HepG2 (cell line): ENCODE measurements at regions not wholly inside any gene's neighbourhood (a gene's known extent, or its start where the extent isn't known, plus 50 kb on each side); places are given as distances from the start of the nearest gene placed in this dataset.

Experiments
- ATAC-seq: fragments of 200-7000 bp; cut with Tn5 transposase; 3 replicates; pipeline ENCODE4 v1.9.1; 2020; ENCODE audit warnings: mild to moderate bottlenecking, moderate library complexity
- BruUV-seq: library from RNA; stranded (reverse); fragments of 400-500 nt; replicated peaks from 2 replicates; lab custom pipeline; 2021; lab: Mats Ljungman, UMichigan
- CTCF ChIA-PET: fragments of 300-600 bp; formaldehyde crosslinking; extraction: SDS; loops from one replicate; lab custom pipeline; 2021; ENCODE audit warnings: low total read pairs, inconsistent platforms, low intra/inter-chr PET ratio; lab: Yijun Ruan, JAX
- POLR2A ChIA-PET: fragments of 350-600 bp; sonication (Branson Sonifier 250); formaldehyde crosslinking; loops from one replicate; lab custom pipeline; 2020; ENCODE audit warnings: antibody characterized with exemption, inconsistent platforms; lab: Yijun Ruan, JAX
- DNase-seq: peaks from one replicate; pipeline ENCODE4 v3.0.0-alpha.2; 2015; ENCODE audit warnings: low spot score
- FAIRE-seq: peaks from 3 replicates; lab custom pipeline; 2011; peaks lifted over from hg19 to GRCh38; lab: Jason Lieb, UNC
- H2AFZ ChIP-seq: one replicate; pipeline ENCODE4 v1.6.1; 2011; ENCODE audit warnings: low read length, inconsistent platforms
- H3K27ac ChIP-seq: fragments of 300-600 bp; 3 replicates; pipeline ENCODE4 v1.8.0; 2011; ENCODE audit warnings: mixed run types, mild to moderate bottlenecking, mixed read lengths, low read length, inconsistent platforms; ENCODE audit not compliant: insufficient read depth; ENCODE audit errors: extremely low read length
- H3K27me3 ChIP-seq, 2 experiments: fragments of 200-600 bp in 1 of 2; 2 replicates in 1 of 2; 3 replicates in 1 of 2; pipeline versions ENCODE4 v1.6.0 to v1.8.0; 2011; ENCODE audit warnings: low read length in 2 of 2, mild to moderate bottlenecking in 2 of 2, moderate library complexity in 2 of 2, inconsistent platforms in 1 of 2; ENCODE audit not compliant: insufficient read depth in 2 of 2, control insufficient read depth in 1 of 2
- H3K36me3 ChIP-seq, 2 experiments: fragments of 200-600 bp in 1 of 2; replicated peaks in 1 of 2; 2 replicates in 1 of 2; 3 replicates in 1 of 2; pipeline versions ENCODE4 v1.5.1 to v1.8.0; 2011; ENCODE audit warnings: low read length in 2 of 2, inconsistent platforms in 1 of 2; ENCODE audit not compliant: insufficient read depth in 2 of 2, control insufficient read depth in 1 of 2
- H3K4me1 ChIP-seq: 2 replicates; pipeline ENCODE4 v1.5.1; 2012; ENCODE audit warnings: low read length, inconsistent platforms; ENCODE audit not compliant: insufficient read depth
- H3K4me2 ChIP-seq: 2 replicates; pipeline ENCODE4 v1.6.0; 2011; ENCODE audit warnings: low read depth, low read length, inconsistent platforms
- H3K4me3 ChIP-seq, 3 experiments: fragments of 200-600 bp in 1 of 3; sonication (generic), shearing (Covaris generic) in 1 of 3; replicated peaks in 1 of 3; 2 replicates each; pipeline ENCODE4 v1.5.1; 2011 to 2016; ENCODE audit warnings: low read length in 3 of 3, inconsistent platforms in 2 of 3, low read depth in 2 of 3, mild to moderate bottlenecking in 2 of 3, control low read depth in 1 of 3, mixed read lengths in 1 of 3; ENCODE audit not compliant: insufficient read depth in 1 of 3
- H3K79me2 ChIP-seq: one replicate; pipeline ENCODE4 v1.6.1; 2011; ENCODE audit warnings: low read length, inconsistent platforms; ENCODE audit not compliant: insufficient read depth
- H3K9ac ChIP-seq: 2 replicates; pipeline ENCODE4 v1.6.0; 2011; ENCODE audit warnings: mild to moderate bottlenecking, low read depth, low read length, inconsistent platforms; ENCODE audit not compliant: insufficient read depth
- H3K9me3 ChIP-seq: 2 replicates; pipeline ENCODE4 v1.5.1; 2012; ENCODE audit warnings: mild to moderate bottlenecking, low read length
- H4K20me1 ChIP-seq: 2 replicates; pipeline ENCODE4 v1.6.0; 2011; ENCODE audit warnings: inconsistent platforms, mild to moderate bottlenecking, low read length, moderate library complexity; ENCODE audit not compliant: insufficient read depth
- DR1 ChIP-seq: sonication (generic); formaldehyde crosslinking; IDR thresholded peaks from 2 replicates; pipeline ENCODE4 v1.8.0; 2021; ENCODE audit warnings: mild to moderate bottlenecking, missing genetic modification reagents, inconsistent platforms
- IKZF4 ChIP-seq: sonication (generic); formaldehyde crosslinking; IDR thresholded peaks from 2 replicates; pipeline ENCODE4 v1.5.1; 2020; ENCODE audit warnings: borderline replicate concordance, mild to moderate bottlenecking, low read depth, missing genetic modification reagents; ENCODE audit errors: not compliant biosample characterization
- MAF1 ChIP-seq: sonication (generic); formaldehyde crosslinking; IDR thresholded peaks from 2 replicates; pipeline ENCODE4 v1.5.0; 2020; ENCODE audit warnings: missing genetic modification reagents, borderline replicate concordance
- MBD4 ChIP-seq: IDR thresholded peaks from 2 replicates; pipeline ENCODE4 v1.6.1; 2012; ENCODE audit warnings: low read length, inconsistent platforms, borderline replicate concordance
- NFYC ChIP-seq: IDR thresholded peaks from 2 replicates; pipeline ENCODE4 v1.6.1; 2016; ENCODE audit warnings: missing genetic modification reagents, missing compliant biosample characterization
- SKI ChIP-seq: fragments of 450-650 bp; IDR thresholded peaks from one replicate; pipeline ENCODE4 v1.6.1; 2018; ENCODE audit warnings: mild to moderate bottlenecking; ENCODE audit not compliant: partially characterized antibody
- SP2 ChIP-seq: sonication (generic); formaldehyde crosslinking; IDR thresholded peaks from 2 replicates; pipeline ENCODE4 v1.5.1; 2020; ENCODE audit warnings: mild to moderate bottlenecking, missing genetic modification reagents
- ZFX ChIP-seq: sonication (generic); formaldehyde crosslinking; IDR thresholded peaks from 2 replicates; pipeline ENCODE4 v1.4.0; 2020; ENCODE audit warnings: mild to moderate bottlenecking, low read depth, missing genetic modification reagents, moderate library complexity
- ZNF121 ChIP-seq: sonication (generic); formaldehyde crosslinking; IDR thresholded peaks from 2 replicates; pipeline ENCODE4 v1.5.0; 2020; ENCODE audit warnings: mild to moderate bottlenecking, missing genetic modification reagents
- ZNF343 ChIP-seq: sonication (generic); formaldehyde crosslinking; IDR thresholded peaks from 2 replicates; pipeline ENCODE4 v1.4.0; 2020; ENCODE audit warnings: mild to moderate bottlenecking, missing genetic modification reagents
- ZNF543 ChIP-seq: sonication (generic); formaldehyde crosslinking; IDR thresholded peaks from 2 replicates; pipeline ENCODE4 v1.4.0; 2020; ENCODE audit warnings: mild to moderate bottlenecking, missing genetic modification reagents
- ZNF720 ChIP-seq: sonication (generic); formaldehyde crosslinking; IDR thresholded peaks from 2 replicates; pipeline ENCODE4 v1.4.0; 2020; ENCODE audit warnings: missing genetic modification reagents
- ZNF788 ChIP-seq: sonication (generic); formaldehyde crosslinking; IDR thresholded peaks from 2 replicates; pipeline ENCODE4 v1.5.0; 2020; ENCODE audit warnings: mild to moderate bottlenecking, missing genetic modification reagents, borderline replicate concordance
- ZNF850 ChIP-seq: sonication (generic); formaldehyde crosslinking; conservative IDR thresholded peaks from 2 replicates; pipeline ENCODE4 v1.9.0; 2021; ENCODE audit warnings: mild to moderate bottlenecking, missing genetic modification reagents
- ZSCAN30 ChIP-seq: sonication (generic); formaldehyde crosslinking; IDR thresholded peaks from 2 replicates; pipeline ENCODE4 v1.5.0; 2020; ENCODE audit warnings: mild to moderate bottlenecking, missing genetic modification reagents
- WGBS: methylation state at CpG from one replicate; pipeline ENCODE4 v1.1.6; 2017; ENCODE audit warnings: low lambda C conversion rate; 5-methylcytosine and 5-hydroxymethylcytosine counted together
- in situ Hi-C: cut with HindIII; loops from 2 replicates; pipeline ENCODE4 v1.10.0; 2017; ENCODE audit warnings: low pct_unique_long_range_greater_than_20kb; ENCODE audit not compliant: extremely low pct_ligation_motif_present
- intact Hi-C: fragments of 100-400 bp; cut with micrococcal nuclease; formaldehyde crosslinking; loops from one replicate; pipeline ENCODE4 v1.10.0; 2022; ENCODE audit not compliant: unreplicated experiment
- TF ChIP-seq, protein P1 (sequence below): sonication (generic); formaldehyde crosslinking; IDR thresholded peaks from 2 replicates; pipeline ENCODE4 v1.5.0; 2020; ENCODE audit warnings: mild to moderate bottlenecking, missing genetic modification reagents

DNA sequence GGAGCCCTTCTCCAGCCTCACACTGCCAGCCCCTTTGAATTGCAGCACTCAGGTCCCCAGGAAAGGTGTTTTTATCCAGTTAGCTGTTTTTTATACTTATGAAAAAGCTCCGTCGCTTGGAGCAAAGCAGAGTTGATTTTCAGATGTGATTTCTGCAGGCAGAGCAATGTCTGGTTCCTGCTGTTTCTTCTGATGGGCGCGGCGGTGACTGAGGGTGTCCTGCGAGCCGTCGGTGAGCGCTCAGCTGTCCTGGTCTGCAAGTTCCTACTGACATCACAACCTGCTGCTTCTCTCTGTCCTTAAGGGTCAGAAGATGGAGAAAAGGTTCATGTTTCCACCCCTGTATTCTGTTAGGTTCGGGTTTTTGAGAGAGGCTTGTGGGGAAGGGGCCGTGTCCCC lies 109.6 kb upstream of the FAM20C start (continued):
- no peak for TF ChIP-seq ZNF850 (CRISPR knock-in tag)
- no peak for TF ChIP-seq ZNF343 (CRISPR knock-in tag)

DNA sequence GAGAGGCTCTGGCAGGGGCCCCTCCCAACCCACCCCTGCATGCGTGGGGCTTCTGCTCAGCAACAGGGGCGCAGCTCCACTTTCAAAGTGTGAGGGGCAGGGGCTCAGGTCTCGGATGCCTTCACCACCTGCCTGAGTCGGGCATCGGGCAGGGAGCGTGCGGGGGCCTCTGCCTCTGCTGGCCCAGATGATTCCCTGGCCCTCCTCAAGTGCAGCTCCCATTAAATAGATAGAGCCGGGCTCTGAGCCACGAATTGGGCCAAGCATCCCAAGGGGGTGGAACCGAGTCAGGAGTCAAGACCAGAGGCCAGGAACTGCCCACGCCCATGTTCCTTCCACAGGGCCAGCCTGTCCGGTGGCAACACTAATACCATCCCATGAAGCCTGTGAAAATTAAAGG lies 108.9 kb upstream of the FAM20C start:
- in situ Hi-C loops = no loop called here
- WGBS = no CpG with 5 or more reads among the region's 12 CpGs

DNA sequence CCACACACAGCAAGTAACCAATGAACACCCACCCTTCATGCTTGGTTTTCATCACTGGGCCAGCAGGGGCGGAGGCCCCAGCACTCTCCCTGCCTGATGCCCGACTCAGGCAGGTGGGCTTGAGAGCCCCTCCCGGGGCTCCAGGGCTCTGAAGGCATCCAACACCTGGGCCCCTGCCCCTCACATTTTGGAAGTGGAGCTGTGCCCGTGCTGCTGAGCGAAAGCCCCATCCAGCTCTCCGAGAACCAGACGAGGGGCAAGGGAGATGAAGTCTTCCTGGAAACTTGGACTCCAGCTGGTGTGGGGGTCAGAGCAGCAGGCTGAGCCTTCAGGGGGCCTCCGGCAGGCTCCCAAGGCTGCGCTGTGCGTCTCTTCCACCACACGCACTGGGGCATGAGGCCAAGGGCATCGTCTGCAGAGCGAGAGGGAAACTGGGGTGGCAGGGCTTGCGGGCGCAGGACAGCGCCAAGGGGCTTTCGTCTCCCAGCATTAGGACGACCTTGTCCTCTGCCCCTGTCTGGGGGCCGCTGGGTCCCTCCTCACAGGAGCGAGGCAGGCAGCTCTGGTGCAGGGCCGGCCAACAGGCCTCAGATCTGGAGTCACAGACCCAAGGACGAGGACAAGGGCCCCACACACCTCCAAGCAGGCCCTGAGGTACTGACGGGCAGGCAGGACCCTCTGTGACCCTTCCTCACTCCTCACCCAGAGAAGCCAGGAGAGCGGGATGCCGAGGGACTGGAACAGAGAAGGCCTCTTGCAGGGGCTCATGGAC lies 108.3 kb upstream of the FAM20C start:
- CTCF ChIA-PET = no interaction called here
- Histone ChIP-seq H2AFZ (no peak overlapping the region), H3K27me3 (peaks cover 4 to 69% of the 10 kb centered on the region in 2 experiments; a peak in 3 of 5 replicates), H3K27ac (no peak overlapping the region), H4K20me1 (peaks cover 2% of the 10 kb centered on the region; the same call in 1 of the 2 replicates), H3K4me3 (no peak overlapping the region), H3K9ac (no peak overlapping the region), H3K36me3 (no peaks in the 10 kb centered on the region), H3K79me2 (no peaks in the 10 kb centered on the region), H3K4me1 (no peaks in the 10 kb centered on the region), H3K4me2 (no peak overlapping the region), H3K9me3 (no peaks in the 10 kb centered on the region)
- intact Hi-C loops = no loop called here
- TF ChIP-seq ZSCAN30 (CRISPR knock-in tag) (no peak), MBD4 (no peak), NFYC (no peak), ZNF720 (CRISPR knock-in tag) (no peak), MAF1 (CRISPR knock-in tag) (no peak), DR1 (no peak), ZNF788 (no peak), SP2 (CRISPR knock-in tag) (no peak), ZFX (no peak), ZNF543 (CRISPR knock-in tag) (no peak), ZNF121 (CRISPR knock-in tag) (no peak), IKZF4 (CRISPR knock-in tag) (no peak), SKI (no peak)
- TF ChIP-seq, protein P1, sequence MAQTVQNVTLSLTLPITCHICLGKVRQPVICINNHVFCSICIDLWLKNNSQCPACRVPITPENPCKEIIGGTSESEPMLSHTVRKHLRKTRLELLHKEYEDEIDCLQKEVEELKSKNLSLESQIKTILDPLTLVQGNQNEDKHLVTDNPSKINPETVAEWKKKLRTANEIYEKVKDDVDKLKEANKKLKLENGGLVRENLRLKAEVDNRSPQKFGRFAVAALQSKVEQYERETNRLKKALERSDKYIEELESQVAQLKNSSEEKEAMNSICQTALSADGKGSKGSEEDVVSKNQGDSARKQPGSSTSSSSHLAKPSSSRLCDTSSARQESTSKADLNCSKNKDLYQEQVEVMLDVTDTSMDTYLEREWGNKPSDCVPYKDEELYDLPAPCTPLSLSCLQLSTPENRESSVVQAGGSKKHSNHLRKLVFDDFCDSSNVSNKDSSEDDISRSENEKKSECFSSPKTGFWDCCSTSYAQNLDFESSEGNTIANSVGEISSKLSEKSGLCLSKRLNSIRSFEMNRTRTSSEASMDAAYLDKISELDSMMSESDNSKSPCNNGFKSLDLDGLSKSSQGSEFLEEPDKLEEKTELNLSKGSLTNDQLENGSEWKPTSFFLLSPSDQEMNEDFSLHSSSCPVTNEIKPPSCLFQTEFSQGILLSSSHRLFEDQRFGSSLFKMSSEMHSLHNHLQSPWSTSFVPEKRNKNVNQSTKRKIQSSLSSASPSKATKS = no peak
- no peak for FAIRE-seq
- in situ Hi-C loops = no loop called here
- BruUV-seq = no TSS peak
- POLR2A ChIA-PET = no interaction called here
- no peak for DNase-seq
- 21% methylated on average over 2 of the region's 25 CpGs for WGBS
- ATAC-seq = no peak

More for the DNA sequence above, 108.9 kb upstream of the FAM20C start:
- no peak for ATAC-seq
- Histone ChIP-seq H3K36me3 (no peaks in the 10 kb centered on the region), H3K4me3 (no peak overlapping the region), H4K20me1 (peaks cover 2% of the 10 kb centered on the region; the same call in 1 of the 2 replicates)
- TF ChIP-seq ZNF850 (CRISPR knock-in tag) = no peak
- TF ChIP-seq, all 625 proteins: peak for 0
- intact Hi-C loops = no loop called here
- DNase-seq = no peak
- BruUV-seq = no TSS peak
- H3K27ac ChIP-seq = no peak overlapping the region
- no peak for FAIRE-seq
- no peaks in the 10 kb centered on the region for H3K79me2 ChIP-seq
- ChIA-PET CTCF (no interaction called here), POLR2A (no interaction called here)
- no peak overlapping the region for H3K4me2 ChIP-seq
- H3K9ac ChIP-seq = no peak overlapping the region
- H3K4me1 ChIP-seq = no peaks in the 10 kb centered on the region
- H3K9me3 ChIP-seq = no peaks in the 10 kb centered on the region
- H3K27me3 ChIP-seq = peaks cover 4 to 67% of the 10 kb centered on the region in 2 experiments; a peak in 3 of 5 replicates
- no peak overlapping the region for H2AFZ ChIP-seq
